Left renal cortex interstitium (tissue), 4 donors: ENCODE measurements at regions not wholly inside any gene's neighbourhood (a gene's known extent, or its start where the extent isn't known, plus 50 kb on each side); places are given as distances from the start of the nearest gene placed in this dataset.
"Not testable (repeated sequence)": the region's sequence is repeated elsewhere in the genome, so short reads cannot be mapped to it uniquely, and the experiment has no call there.

ENCODE experiments used
- DNase-seq, 4 donors: peaks; one replicate each; pipeline ENCODE4 v3.0.0-alpha.2; 2013; ENCODE audit warnings: low read depth in 4 of 4, low spot score in 2 of 4, missing footprints in 1 of 4

DNA sequence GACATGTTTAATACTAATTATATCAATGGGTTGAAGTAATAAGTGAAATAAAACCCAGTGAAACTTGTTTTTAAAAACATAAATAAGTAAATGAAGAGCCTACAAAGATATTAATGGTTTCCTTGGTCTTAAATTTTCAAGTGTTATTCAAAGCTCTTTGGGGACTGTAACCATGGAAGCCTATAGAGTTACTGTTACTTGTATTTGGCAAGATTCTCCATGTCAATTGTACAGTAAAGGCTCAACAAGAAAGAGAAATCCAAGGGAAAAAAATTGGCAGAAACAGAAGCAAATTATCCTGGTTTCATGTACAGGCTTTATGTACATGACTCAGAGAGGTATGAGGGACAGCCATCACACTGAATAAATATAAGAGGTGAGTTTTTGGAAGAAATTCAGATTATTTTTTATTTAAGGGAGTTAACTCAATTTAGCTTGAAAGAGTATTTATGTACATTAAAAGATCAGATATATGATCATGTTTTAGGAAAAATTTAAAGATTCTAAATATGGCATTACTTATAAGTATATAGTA, 151.1 kb upstream of the HMGA2 start:
- no peak for DNase-seq

DNA sequence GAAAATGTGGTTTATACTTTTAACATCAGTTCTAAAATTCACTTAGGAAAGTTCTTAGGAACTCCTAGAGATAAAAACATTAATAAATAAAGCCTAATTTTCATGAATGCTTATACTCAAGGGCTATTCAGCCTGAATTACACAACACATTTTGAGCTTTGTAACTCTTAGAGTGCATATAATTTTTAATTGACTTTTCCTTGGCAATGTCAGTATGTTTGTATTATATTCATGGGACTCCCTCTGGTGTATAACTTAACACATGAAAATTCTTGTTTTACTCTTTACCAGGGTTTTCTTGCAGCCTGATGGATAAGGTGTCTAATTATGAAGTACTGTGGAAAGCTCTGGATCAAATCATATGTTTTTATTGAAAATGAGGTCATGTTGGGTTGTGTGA, 150.6 kb upstream of the HMGA2 start:
- DNase-seq, result no peak

DNA sequence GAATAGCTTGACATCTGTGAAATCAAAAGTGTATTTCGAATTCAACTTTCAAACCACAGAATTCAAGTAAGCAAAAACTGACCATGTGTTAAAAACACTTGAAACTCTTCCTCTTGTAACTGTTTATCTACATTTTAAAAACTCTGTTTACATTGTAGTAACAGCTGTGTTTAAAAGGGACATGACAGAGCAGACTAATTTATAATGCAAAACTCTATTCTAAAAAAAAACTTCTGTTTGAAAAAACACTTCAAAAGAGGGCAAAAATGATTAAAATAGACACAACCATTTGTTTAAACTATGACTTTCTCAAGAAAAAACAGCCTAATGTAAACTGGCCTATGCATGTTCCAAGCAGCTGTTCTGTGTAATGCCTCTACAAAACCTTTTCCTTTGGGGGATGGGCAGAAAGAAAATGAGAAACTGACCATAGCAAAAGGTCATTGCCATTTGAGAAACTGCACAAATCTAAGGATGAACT, 149.1 kb upstream of the HMGA2 start:
- peak in 1 of 4 donors; percentile 49 for DNase-seq

DNA sequence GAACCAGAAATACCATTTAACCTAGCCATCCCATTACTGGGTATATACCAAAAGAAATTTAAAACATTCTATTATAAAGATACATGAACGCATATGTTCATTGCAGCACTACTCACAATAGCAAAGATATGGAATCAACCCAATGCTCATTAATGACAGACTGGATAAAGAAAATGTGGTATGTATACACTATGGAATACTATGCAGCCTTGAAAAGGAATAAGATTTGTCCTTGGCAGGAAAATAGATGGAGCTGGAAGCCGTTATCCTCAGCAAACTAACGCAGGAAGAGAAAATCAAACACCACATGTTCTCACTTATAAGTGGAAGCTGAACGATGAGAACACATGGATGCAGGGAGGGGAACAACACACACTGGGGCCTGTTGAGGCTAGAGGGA, 146.1 kb upstream of the HMGA2 start:
- not testable (repeated sequence) for DNase-seq

DNA sequence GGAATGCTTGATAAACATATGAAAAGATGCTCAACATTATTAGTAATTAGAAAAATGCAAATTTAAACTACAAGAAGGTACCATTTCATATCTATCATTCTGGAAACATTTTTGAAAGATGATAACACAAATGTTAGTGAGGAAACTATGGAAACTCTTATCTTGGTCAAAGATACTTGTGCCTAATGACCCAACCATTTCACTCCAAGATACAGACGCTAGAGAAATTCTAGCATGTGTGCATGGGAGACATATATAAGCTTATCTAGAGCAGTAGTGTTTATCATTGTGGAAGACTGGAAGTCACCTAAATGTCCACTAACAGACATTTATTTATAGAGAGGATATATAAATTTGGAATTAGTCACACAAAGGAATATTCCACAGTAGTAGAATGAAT, 143.1 kb upstream of the HMGA2 start:
- DNase-seq, result no peak

DNA sequence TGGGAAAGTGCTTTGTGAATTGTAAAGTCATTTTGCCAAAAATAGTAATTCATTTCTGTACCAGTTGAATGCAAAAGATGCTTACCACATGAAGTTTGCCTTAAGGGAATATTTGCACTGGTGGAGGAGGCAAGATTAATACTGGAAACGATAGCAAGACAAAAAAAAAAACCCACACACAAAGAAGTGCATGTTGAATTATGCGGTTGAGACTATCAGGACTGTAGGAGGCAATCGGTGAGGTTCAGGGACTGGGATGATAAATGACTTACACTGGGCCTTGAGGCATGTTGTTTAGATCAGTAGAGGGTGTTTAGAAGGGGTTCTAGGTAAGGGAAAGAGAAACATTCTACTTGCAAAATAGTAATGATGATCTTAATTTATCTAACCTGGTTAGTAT, 142.2 kb upstream of the HMGA2 start:
- DNase-seq, result no peak

DNA sequence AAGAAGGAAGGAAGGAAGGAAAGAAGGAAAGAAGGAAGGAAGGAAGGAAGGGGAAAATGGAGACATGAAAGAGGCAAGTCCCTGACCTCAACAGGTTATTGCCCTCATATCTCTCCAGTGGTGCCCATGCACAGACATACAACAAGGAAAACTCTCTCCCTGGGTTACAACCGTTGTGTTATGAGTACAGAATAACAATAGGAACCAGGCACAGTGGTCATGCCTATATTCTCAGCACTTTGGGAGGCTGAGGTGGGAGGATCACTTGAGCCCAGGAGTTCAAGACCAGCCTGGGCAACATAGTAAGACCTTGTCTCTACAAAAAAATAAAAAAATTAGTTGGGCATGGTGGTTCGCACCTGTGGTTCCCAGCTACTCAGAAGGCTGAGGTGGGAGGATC, 139.4 kb upstream of the HMGA2 start:
- DNase-seq, result no peak

DNA sequence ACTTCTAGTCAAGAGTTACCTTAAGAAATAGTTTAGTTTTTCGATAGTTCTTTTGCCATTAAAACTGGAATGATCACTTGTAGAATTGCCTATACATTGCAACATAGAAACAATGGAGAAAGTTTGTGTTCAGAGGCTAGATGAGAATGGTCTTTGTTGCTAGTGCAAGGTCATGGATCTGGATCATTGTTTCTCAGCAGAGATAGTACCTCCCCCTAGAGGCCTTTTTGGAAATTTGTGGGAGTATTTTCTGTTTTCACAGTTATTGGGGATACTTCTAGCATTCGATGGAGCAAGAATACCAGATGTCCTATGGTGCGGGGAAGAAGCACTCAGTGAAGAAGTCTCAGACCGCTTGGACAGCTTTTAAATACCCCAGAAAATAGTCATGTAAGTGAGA, 138.8 kb upstream of the HMGA2 start:
- DNase-seq, result no peak

DNA sequence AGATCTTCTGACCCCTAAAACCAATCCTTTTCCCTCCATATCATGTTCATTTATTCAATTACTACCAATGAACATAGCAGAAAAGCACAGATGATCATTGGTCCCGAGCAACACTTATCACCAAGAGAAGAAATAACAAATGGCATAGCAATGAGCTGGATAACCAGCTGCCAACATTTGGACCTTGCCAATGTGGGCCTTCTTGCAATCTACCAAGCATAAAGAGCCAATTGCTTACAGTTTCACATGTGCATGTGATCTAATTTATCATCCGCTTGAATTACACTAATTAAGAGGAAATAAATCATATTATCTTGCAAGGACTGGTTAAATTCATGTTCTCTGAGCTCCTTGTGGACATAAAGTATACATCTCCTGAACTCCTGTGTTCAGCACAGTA, 134.8 kb upstream of the HMGA2 start:
- DNase-seq, result no peak

DNA sequence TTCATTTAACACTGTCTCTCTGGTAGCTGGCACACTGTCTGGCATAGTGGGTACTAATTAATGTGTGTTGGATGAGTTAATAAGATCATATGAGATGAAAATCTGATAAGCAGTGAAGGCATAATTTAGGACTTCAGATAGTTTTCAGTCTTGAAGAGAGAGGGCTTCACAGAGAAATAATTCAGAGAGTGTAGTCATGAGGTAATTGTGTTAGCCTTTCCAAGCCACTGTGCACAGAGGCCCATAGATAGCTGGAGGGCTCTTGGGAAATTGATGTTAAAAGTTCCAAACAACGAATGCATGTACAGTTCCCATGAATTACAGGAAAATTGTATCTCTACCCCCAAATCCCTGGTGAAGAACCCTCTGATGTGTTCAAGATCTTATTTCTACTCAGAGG, 133.8 kb upstream of the HMGA2 start:
- no peak for DNase-seq

DNA sequence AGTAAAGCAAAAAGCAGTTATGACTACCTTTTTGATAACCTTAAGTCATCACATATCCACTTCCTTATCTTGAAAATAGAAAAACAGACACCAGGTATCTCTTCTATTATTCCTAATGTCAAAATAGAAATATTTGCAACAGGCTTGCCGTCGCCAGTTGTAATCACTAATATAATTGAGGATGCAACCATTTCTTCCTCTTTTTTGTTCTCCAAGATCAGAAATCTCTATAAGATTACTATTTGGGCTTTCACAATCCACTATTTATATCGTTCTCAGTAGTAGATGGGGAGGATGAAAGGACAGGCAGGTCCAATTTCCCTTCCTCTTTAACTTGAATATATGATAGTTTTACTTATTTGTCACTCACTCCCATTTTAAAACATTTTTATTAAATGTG, 130.2 kb upstream of the HMGA2 start:
- no peak for DNase-seq

DNA sequence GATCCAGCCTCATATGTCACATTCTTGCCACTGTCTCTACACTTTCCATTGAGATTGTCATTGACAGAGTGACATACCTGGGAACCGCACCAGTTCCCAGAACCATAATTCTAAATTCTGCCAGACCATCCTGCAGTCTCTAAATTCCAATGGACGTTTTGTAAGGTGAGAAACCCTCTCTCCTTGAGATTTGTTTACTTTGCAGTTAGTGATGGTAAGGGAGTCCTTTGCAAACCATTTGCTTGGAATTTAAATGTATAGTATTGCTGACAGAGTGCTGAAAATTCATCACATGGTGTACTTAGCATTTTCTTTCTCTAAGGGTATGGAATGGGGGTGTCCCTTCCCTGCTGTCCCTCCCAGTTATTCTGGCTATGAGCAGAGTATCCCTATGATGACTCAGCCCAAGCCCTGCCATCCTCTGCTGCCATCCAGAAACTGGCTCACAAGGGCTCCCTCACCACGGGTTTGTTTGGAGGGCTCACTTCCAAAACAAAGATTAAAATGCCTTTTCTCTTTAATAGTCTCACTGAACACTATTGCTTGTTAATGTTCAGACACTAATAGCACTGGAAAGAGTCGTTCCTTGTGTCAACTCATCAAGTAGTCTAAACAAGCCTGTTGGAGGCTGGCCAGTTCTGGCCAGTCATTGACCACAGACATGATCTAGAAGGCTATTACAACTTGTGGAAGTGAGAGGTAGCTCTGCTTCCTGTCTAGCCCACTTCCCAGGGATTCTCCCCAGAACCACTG, 129.0 kb upstream of the HMGA2 start:
- DNase-seq, result peak in 1 of 4 donors; percentile 58

DNA sequence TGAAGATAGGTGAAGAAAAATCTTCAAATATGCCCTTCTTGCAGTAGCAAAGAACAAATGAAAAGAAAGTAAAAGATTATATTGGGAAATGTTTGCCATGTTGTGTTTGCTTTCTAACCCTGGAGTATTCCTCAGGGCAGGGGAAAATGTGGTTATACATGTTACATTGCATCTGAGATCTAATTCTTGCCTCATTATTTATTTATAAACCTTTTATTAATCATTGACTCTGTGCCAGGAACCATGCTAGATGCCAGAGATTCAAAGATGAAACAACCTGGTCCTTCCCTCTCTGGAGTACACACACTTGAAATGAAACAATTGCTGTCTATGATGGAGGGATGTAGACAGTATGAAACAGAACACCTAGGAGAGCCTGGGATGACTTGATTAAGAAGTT, 128.1 kb upstream of the HMGA2 start:
- no peak for DNase-seq

DNA sequence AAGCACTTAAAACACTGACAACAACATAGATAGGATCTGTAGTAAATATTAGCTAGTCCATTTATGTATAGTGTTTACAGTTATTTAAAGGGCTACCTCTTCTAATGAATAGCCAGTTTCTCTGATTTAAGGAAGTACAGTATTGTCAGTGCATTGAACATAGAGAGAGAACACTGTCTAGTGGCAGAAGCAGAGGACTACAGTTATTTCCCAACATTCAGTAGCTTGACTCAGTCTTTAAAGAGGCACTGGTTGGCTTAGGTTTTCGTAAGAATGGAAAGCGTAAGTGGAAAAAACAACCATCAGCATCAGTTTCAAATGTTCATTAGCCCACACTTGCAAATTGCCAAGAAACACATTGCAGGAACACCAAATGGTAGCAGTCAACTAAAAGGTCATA, 125.0 kb upstream of the HMGA2 start:
- no peak for DNase-seq

DNA sequence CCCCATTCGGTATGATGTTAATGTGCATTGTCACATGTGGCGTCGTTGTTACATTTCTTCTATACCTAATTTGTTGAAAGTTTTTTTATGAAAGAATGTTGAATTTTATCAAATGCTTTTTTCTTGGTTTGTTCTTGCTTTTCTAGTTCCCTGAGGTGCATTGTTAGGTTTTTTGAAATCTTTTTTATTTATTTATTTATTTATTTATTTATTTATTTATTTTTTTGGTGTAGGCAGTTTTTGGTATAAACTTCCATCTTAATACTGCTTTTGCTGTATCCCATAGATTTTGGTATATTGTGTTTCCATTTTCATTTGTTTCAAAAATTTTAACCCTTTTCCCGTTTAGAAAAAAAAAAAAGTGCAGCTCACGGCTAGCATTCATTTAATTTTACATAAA, 121.1 kb upstream of the HMGA2 start:
- DNase-seq, result no peak

DNA sequence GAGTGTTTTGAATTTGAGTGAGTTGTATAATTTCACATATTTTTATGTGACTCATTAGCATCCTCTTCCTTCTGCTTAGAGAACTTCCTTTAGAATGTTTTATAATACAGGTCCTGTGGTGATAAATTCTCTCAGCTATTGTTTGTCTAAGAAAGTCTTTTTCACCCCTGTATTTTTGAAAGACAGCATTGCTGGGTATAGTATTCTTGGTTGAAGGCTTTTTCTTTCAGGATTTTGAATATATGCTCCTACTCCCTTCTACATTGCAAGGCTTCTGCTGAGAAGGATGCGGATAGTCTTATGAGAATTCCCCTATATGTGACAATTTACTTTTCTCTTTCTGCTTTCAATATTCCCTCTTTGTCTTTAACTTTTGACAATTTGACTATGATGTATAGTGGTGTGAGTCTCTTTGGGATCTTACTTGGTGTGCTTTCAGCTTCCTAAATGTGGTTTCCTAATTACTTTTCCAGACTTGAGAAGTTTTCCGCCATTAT, 118.9 kb upstream of the HMGA2 start:
- no peak for DNase-seq

DNA sequence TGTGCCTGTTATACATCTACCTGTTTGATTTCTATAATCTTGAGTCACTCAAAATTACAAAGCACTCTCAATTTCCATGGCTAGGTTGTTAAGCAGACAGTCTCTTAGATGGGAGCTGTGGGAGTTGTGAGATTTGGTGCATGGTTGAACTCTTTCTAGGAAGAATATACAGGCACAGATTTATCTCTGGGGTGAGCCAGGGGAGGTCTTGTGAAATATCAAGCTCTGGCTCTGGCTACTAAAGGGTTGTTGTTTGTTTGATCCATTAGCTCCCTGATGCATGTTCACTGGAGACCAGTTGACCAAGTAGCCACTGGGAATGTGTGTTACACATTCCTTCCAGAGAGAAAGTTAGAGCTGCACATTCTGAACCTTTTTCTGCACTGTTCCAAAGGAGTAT, 117.2 kb upstream of the HMGA2 start:
- no peak for DNase-seq

DNA sequence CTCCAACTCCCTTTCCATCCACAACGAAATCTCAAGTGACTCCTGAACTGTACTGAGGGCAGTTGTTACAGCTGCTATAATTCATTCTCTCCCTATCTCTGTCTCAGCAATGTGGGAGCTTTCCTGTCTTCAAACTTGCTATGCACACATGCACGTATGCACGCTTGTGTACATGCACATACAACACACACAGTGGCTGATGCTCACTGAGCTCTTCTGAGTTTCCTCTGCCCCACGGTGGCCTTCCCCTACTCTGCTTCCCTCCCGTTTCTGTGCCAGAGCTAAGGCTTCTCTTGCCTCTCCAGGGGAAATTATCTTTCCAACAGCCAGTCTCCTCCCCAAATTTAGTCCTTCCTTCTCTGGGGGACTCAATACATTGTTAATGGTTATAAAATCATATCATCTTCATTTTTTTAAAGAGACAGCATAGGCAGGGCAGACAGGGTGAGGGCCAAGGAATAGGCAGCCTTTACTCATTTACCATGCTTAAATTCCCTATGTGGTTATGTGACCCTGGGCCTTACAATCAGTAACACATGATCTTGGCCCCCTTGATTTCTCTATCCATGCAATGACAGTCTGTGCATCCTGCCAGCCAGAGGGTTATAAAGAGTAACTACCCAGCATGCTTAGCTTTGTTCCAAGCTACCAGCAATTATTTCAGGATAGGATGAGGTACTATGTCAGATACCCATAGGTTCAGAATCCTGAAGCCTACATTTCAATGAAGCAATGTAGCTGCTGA, 111.9 kb upstream of the HMGA2 start:
- DNase-seq, result no peak

DNA sequence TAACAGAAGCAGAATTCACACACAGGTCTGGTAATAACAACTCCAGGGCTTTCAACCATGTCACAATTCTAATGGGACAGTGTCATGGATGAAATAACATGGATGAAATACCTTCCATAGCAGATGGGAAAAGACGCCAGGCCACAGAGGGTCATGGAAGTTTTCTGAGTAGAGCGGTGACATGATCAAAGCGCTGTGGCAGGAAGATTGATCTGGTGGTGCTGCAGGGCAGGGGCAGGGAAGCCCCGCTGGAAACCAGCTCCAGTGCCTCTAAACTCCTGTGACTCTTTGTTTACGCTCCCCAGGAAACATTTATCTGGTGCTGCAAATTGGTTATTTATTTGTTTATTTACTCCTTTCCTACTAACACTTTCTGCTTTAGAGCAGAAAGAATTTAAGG, 108.3 kb upstream of the HMGA2 start:
- no peak for DNase-seq

DNA sequence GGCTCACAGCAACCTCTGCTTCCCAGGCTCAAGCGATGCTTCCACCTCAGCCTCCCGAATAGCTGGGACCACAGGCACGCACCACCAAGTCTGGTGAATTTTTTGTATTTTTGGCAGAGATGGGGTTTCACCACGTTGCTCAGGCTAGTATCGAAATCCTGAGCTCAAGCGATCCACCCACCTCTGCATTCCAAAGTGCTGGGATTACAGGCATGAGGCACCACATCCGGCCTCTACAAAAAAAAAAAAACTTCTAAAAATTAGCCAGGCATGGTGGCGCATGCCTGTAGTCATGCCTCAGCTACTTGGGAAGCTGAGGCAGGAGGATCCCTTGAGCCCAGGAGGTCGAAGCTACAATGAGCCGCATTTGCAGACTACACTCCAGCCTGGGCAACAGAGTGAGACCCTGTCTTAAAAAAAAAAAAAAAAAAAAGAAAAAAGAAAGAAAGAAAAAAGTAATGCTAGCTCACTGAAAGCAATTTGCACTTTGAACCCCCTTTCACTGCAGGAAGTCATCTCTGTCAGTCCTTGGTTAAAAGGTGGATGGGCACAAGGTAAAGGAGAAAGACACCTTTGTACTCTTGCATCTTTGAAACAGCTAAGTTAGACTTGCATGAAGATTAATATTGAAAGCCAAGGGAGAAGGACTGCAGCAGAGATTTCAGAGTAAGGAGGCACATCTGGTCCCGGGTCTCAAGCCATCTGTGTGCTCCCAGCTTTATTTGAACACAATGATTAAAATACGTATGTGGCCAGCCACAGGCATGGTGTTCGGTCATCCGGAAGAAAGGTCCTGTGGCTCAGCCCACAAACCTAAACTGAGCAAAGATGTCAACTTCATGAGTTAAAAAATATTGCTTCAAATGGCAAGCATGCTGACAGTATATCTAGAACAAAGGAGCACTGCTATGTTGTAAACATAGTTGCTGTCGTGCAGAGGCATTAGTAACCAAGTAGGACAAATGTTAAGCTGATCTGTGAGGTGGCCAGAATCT, 103.8 kb upstream of the HMGA2 start:
- no peak for DNase-seq
